Urinary bladder (tissue), 3 donors: ENCODE measurements at regions not wholly inside any gene's neighbourhood (a gene's known extent, or its start where the extent isn't known, plus 50 kb on each side); places are given as distances from the start of the nearest gene placed in this dataset.

ENCODE experiments used
- DNase-seq: peaks from one replicate; pipeline ENCODE4 v3.0.0-alpha.2; 2015; ENCODE audit errors: extremely low spot score
- H3K27ac ChIP-seq: one replicate; pipeline ENCODE4 v1.5.1; 2013; ENCODE audit warnings: low read depth, mild to moderate bottlenecking, moderate library complexity
- H3K36me3 ChIP-seq: one replicate; pipeline ENCODE4 v1.6.1; 2013; ENCODE audit warnings: mild to moderate bottlenecking, moderate library complexity; ENCODE audit not compliant: insufficient read depth
- H3K4me1 ChIP-seq: one replicate; pipeline ENCODE4 v1.6.1; 2013; ENCODE audit warnings: mild to moderate bottlenecking, moderate library complexity; ENCODE audit not compliant: insufficient read depth
- H3K4me3 ChIP-seq: one replicate; pipeline ENCODE4 v1.5.1; 2013; ENCODE audit warnings: low read depth, low read length
- WGBS: extraction: QIAGEN DNeasy Blood & Tissue Kit; methylation state at CpG from one replicate; pipeline ENCODE4 v1.1.7; 2013; 5-methylcytosine and 5-hydroxymethylcytosine counted together
- donor health status: healthy with polysubstance abuse.
- donor health status: healthy.

DNA sequence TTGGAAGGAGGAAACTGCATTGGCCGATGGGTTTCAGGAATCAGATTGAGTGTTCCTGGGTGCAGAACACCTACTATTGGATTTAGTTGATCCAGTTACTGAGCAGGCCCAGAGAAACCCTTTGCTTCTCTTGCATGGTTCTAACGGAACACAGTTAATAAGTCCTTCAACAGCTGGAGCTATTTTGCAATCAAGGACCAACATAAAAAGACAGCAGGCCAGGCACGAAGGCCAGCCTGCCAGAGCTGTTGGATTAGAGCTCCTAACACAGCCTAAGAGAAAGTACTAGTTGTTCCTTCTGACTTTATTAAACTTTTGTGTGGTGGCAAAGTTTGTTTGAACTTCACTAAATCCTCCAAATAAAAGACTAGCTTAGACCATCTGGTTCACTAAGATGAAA is 148.0 kb upstream of the LMO4 start:
- H3K4me1 ChIP-seq = no peaks in the 10 kb centered on the region
- H3K27ac ChIP-seq = peak overlapping the region; percentile 18
- WGBS = 68% methylated on average over 3 of the region's 3 CpGs
- no peak overlapping the region for H3K4me3 ChIP-seq
- no peaks in the 10 kb centered on the region for H3K36me3 ChIP-seq
- no peak for DNase-seq

DNA sequence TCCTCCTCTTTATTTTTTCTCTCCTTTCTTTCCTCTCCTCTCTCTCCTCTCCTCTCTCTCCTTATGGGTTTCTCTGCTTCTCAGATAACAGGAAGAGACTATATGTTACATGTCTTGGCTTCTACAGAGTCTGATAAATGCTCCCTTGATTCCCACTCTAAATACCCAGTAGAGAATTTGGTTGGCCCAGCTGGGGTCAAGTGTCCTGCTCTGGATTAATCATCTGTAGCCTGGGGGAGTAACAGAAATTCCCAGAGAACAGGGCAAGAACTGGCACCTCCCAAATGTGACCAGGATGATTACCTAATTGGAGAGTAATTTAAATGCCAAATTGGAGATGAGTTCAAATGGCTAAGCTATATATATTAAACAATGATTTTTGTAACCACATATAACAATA is 146.1 kb upstream of the LMO4 start:
- H3K4me1 ChIP-seq = no peaks in the 10 kb centered on the region
- H3K27ac ChIP-seq = no peak overlapping the region
- no peaks in the 10 kb centered on the region for H3K36me3 ChIP-seq
- no peak overlapping the region for H3K4me3 ChIP-seq
- DNase-seq = no peak

DNA sequence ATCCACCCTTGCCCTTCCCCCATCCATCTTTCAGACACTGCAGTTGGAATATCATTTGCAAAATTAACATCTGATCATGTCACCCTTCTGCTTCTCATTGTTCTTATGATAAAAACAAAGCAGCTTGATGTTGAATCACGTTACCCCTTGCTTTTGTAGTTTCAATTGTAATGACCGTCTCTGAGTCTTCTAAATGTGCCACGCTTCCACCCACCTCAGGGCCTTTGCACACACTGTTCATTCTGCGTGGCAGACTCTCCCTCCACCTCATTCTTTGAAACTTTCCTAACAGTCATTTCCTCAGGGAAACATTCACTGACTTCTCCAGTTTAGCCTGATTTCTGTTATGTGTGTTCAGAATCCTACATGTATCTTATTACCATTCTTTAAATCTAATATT is 143.6 kb upstream of the LMO4 start:
- DNase-seq = no peak
- no peak overlapping the region for H3K27ac ChIP-seq
- 95% methylated on average over 4 of the region's 4 CpGs for WGBS
- H3K4me1 ChIP-seq = no peaks in the 10 kb centered on the region
- no peak overlapping the region for H3K4me3 ChIP-seq
- H3K36me3 ChIP-seq = no peaks in the 10 kb centered on the region

DNA sequence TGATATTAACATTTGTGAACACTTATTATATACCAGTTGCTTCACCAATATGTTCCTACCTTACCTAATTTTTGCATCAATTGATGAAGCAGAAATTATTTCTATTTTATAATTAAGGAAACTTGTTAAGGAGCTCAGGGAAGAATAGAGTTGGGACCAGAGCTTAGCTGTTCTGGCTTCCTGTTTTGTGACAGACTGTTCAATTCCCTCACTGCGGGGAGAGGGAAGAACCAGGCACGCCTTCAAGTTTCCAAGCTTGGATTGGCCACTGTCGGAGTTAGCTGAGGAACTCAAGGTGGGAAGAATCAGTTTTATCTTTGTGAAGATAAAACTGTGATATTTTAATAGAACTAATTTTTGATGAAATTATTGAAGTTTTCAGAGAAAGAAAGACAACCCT is 142.3 kb upstream of the LMO4 start:
- WGBS = 72% methylated on average over 3 of the region's 3 CpGs
- Histone ChIP-seq H3K36me3 (no peaks in the 10 kb centered on the region), H3K4me3 (no peak overlapping the region), H3K4me1 (no peaks in the 10 kb centered on the region), H3K27ac (no peak overlapping the region)
- DNase-seq = no peak

DNA sequence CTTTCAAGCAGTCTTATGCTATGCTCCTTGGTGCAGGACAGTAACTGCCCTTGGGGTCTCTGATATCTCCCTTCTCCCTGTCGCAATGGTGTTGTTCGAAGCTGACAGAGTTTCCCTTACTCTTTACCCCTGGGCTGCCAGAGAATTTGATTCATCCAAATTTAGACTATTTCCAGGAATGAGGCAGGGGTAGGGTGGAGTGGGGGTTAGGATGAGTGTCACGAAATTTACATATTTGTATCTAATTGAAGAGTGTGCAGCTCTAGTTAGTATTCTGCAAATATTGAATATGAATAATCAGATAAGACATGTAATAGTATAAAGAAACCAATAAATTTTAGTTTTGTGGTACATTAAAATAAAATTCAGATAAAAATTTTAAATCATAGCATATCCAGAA is 140.0 kb upstream of the LMO4 start:
- no peak overlapping the region for H3K27ac ChIP-seq
- no peaks in the 10 kb centered on the region for H3K4me1 ChIP-seq
- WGBS = 79% methylated on average over 3 of the region's 3 CpGs
- no peak for DNase-seq
- H3K36me3 ChIP-seq = no peaks in the 10 kb centered on the region
- H3K4me3 ChIP-seq = no peak overlapping the region

DNA sequence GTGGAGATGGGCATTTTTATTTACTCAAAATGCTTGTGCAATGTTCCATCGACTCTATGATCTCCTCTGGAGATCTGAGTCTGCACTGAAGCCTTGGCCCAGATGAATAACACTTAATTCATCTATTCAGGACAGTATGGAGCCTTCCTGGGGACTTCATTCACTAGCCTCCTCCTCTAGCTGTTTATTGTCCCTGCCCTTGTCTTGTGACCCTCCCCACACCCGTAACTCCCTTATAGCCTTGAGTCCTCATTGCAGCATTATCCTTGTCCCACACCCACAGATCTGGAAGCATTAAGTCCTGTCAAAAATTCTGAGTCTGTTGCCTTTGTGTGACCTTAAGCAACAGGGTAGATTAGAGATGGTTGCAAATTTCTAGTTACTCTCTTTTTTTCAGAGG is 138.3 kb upstream of the LMO4 start:
- H3K27ac ChIP-seq = no peak overlapping the region
- DNase-seq = no peak
- H3K36me3 ChIP-seq = no peaks in the 10 kb centered on the region
- whole genome bisulfite sequencing = 82% methylated on average over 2 of the region's 2 CpGs
- H3K4me1 ChIP-seq = no peaks in the 10 kb centered on the region
- H3K4me3 ChIP-seq = no peak overlapping the region

DNA sequence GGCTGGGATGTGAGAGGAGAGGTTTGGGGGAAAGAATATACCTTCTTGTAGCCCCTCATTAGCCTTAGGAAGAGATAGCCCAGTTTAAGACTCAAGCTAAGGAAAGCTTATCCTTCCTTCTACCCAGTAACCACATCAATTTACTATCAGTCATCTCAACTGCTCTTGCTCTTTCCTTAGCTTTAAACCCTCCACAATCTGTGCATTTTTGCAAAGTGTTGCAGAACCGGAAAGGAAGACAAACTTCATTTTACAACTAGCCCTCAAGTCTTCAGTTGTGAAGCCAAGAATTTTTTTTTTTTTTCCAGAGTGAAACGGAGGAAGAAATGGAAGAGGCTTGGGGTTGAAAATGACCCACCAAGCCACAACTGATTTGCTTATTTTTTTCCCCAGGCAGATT is 137.0 kb upstream of the LMO4 start:
- DNase-seq = no peak
- WGBS = 56% methylated on average over 2 of the region's 2 CpGs
- Histone ChIP-seq H3K27ac (no peak overlapping the region), H3K4me1 (no peaks in the 10 kb centered on the region), H3K36me3 (no peaks in the 10 kb centered on the region), H3K4me3 (no peak overlapping the region)

DNA sequence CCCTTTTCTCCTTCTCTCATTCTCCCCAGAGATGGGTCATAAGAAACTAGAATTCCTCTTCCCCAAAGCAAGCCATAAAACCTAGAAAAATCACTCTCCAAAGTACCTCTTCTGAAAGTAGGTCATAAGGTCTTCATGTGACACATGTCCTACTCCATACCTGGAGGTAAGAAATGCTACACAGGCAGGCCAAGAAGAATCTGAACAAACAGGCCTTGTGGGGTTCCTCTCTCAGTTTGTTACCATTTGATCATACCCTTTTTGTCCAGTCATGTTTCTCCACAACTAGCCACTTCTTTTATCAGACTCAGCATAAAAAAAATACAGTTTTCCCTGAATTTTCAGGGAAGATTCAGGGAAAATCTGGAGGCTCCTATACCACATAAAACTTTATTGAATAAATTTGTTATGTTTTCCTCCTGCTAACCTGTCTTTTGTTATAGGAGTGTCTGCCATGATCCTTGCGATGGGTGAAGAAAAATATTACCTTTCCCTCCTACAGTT is 134.4 kb upstream of the LMO4 start:
- Histone ChIP-seq H3K36me3 (no peaks in the 10 kb centered on the region), H3K4me3 (no peak overlapping the region), H3K4me1 (no peaks in the 10 kb centered on the region), H3K27ac (no peak overlapping the region)
- no peak for DNase-seq
- 99% methylated on average over 1 of the region's 1 CpG for WGBS

DNA sequence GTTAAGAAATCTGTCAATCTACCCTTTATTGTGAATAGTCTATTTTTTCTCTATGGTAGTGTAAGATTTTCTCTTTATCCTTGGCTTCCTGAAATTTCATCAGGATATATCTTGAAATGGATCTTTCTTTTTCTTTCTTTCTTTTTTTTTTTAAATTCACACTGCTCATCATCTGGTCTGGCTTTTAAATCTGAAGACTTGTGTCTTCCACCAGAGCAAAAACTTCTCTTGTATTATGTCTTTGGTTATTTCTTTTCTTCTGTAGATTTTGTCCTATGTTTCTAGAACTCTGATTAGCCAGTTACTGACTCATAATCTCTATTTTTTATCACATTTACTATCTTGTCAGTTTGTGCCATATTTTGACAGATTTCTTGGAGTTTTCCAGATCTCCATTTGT is 133.8 kb upstream of the LMO4 start:
- Histone ChIP-seq H3K4me1 (no peaks in the 10 kb centered on the region), H3K4me3 (no peak overlapping the region), H3K36me3 (no peaks in the 10 kb centered on the region), H3K27ac (no peak overlapping the region)
- DNase-seq = no peak

DNA sequence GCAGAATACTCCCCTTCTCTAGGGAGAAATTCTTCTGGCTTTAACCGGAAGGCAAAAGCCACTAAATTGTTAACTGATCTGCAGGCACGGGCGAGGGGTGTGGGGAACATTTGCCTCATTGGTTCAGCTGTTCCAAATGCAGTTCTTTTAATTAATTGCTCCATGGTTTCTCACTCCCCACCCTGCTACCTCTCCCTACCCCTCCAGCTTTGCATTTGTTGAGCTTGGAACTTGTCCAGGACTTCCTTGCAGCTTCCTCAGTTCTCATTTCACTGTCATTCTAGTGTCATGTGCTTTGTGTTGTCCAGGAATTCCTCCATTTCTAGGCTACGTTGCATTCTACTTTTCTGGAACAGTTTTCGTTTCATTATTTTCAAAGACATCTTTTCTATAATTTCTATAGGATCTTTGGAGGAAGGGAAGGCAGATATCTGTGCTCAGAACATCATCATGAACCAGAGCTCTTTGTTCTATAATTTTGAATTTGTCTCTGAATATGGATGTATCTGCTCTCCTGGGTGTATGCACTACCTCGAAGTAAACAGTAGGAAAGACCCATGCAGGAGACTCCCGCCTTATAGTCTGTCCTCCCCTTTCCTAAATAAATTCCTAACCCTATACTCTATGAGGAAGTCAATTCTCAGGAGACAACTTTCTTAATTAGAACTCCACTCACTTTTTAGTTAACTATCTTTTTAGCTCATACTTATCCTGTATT is 132.4 kb upstream of the LMO4 start:
- Histone ChIP-seq H3K36me3 (no peaks in the 10 kb centered on the region), H3K27ac (no peak overlapping the region), H3K4me3 (no peak overlapping the region), H3K4me1 (no peaks in the 10 kb centered on the region)
- 85% methylated on average over 7 of the region's 7 CpGs for WGBS
- no peak for DNase-seq

DNA sequence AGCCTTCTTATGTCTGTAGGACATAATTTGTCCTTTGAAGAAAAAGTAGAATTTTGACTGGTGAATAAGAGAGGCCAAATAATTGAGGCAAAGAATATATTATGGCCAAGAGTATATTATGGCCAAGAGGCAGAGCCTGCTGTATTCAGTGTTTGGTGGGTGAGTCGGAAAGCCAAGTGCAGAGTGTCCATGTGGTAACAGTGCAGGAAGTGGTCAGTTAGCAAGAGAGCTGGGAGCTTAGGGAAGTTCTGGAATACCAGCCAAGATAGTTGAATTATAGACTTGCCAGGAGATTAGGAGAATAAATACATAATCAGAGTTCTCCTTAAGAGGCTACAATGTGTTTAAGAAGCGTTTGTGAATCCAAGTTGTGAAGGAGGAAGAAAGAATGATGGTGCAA is 131.5 kb upstream of the LMO4 start:
- Histone ChIP-seq H3K4me1 (no peaks in the 10 kb centered on the region), H3K36me3 (no peaks in the 10 kb centered on the region), H3K4me3 (no peak overlapping the region), H3K27ac (no peak overlapping the region)
- no peak for DNase-seq
- 51% methylated on average over 2 of the region's 2 CpGs for WGBS

DNA sequence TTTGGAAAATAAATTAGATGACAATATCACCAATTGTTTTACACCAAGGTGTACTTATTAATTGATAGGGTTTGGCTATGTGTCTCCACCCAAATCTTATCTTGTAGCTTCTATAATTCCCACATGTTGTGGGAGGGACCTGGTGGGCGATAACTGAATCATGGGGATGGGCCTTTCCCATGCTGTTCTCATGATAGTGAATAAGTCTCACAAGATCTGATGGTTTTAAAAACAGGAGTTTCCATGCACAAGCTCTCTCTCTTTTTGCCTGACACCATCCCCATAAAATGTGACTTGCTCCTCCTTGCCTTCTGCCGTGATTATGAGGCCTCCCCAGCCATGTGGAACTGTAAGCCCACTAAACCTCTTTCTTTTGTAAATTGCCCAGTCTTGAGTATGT is 131.0 kb upstream of the LMO4 start:
- H3K27ac ChIP-seq = no peak overlapping the region
- no peak for DNase-seq
- no peak overlapping the region for H3K4me3 ChIP-seq
- H3K36me3 ChIP-seq = no peaks in the 10 kb centered on the region
- 73% methylated on average over 2 of the region's 2 CpGs for WGBS
- H3K4me1 ChIP-seq = no peaks in the 10 kb centered on the region

DNA sequence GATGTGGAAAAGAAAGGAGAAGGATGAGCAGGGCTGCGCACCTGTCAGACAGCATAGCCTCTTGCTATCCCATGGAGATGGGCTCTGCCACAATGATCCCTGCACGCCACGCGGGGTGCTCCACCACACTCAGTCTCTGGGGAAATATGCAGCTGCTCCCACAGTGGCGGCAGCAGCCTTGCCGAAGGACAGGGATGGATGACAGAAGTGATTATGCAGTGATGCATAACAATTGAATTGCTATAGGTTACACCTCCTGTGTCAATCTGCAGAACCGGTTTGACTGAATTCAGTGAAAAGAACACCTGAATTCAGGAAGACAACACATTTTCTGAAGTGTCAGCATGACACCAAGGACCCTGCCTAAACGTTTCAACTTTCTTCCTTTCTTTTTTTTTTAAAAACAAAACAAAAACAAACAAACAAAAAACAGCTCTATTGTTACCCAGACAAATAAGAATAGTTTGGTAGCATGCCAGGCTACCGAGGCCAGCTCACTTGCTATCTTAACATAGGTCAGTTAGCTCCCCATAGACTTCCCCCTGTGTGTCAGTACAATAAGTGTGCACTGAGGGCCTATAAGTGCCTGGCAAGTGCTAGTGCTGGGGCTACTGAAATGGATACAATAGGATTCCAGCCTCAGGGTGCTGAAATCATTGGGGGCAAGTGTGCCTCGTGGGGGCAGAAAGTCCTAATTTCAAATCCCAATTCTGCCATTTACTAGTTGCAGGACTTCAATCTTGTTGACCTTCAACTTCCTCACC is 127.6 kb upstream of the LMO4 start:
- H3K4me1 ChIP-seq = no peaks in the 10 kb centered on the region
- no peak overlapping the region for H3K4me3 ChIP-seq
- no peaks in the 10 kb centered on the region for H3K36me3 ChIP-seq
- no peak for DNase-seq
- WGBS = 72% methylated on average over 10 of the region's 10 CpGs
- no peak overlapping the region for H3K27ac ChIP-seq

DNA sequence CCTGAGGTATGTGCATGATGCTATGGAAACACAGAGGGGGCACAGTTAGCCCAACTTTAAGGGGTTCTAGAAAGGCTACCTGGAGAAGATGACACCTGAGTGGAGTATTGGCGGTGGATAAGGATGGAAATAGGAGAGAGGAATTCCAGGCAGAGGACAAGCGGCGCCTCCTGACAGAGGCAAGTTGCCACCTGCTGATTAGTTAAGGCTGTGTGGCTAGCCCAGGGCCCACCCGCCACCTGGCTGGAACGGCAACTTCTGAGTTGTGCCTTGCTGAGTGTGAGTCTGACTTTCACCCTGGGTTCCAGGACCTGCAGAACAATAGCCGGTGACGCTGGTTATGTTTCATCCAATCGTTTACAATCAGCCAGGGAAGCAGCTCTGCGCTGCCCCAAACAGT is 126.9 kb upstream of the LMO4 start:
- Histone ChIP-seq H3K4me1 (no peaks in the 10 kb centered on the region), H3K27ac (no peak overlapping the region), H3K4me3 (no peak overlapping the region), H3K36me3 (no peaks in the 10 kb centered on the region)
- no peak for DNase-seq
- 93% methylated on average over 9 of the region's 9 CpGs for WGBS
